ENCODE measurements at regions not wholly inside any gene's neighbourhood (a gene's known extent, or its start where the extent isn't known, plus 50 kb on each side); places are given as distances from the start of the nearest gene placed in this dataset.

DNA sequence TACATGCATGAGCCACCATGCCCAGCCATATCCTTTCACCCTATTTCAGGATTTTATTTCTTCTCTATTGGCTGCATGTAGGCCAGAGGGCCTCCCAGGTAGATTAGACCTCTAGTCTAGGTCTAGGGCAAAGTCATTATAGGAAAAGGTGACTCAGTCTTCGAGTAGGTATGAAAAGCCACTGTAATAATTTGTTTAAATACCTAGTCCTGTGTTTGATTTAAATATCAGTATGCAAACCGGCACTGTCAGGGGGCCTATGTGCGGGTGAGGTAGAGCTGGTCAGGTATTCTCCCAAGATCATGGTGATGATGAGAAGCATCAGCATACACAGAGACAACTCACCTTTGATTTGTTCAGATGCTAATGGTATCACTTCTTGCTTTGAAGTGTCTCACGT lies 101.4 kb upstream of the UMPS start:
- TF ChIP-seq EZH2 (IDR thresholded peaks at IDR 0.05; ENCODE audit: low read length, missing control alignments), result no peak
- TF ChIP-seq, protein P1, sequence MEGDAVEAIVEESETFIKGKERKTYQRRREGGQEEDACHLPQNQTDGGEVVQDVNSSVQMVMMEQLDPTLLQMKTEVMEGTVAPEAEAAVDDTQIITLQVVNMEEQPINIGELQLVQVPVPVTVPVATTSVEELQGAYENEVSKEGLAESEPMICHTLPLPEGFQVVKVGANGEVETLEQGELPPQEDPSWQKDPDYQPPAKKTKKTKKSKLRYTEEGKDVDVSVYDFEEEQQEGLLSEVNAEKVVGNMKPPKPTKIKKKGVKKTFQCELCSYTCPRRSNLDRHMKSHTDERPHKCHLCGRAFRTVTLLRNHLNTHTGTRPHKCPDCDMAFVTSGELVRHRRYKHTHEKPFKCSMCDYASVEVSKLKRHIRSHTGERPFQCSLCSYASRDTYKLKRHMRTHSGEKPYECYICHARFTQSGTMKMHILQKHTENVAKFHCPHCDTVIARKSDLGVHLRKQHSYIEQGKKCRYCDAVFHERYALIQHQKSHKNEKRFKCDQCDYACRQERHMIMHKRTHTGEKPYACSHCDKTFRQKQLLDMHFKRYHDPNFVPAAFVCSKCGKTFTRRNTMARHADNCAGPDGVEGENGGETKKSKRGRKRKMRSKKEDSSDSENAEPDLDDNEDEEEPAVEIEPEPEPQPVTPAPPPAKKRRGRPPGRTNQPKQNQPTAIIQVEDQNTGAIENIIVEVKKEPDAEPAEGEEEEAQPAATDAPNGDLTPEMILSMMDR (conservative IDR thresholded peaks at IDR 0.05 in 1 of 2, IDR thresholded peaks at IDR 0.05 in 1 of 2; ENCODE audit: low read depth in 1 of 2, low read length in 2 of 2), result no peak

Data from fibroblast of lung (primary cell).